CD4-positive, alpha-beta T cell (primary cell): ENCODE measurements at regions not wholly inside any gene's neighbourhood (a gene's known extent, or its start where the extent isn't known, plus 50 kb on each side); places are given as distances from the start of the nearest gene placed in this dataset.

ENCODE experiments used
- ATAC-seq: fragments of 200-7000 bp; cut with Tn5 transposase; one replicate; pipeline ENCODE4 v1.10.0; 2022; ENCODE audit warnings: mild to moderate bottlenecking; ENCODE audit not compliant: poor library complexity
- CTCF ChIA-PET: fragments of 350-600 bp; sonication (Branson Sonifier 250); formaldehyde crosslinking; loops from one replicate; lab custom pipeline; 2021; ENCODE audit warnings: antibody characterized with exemption, inconsistent platforms; lab: Charles Lee
- POLR2A ChIA-PET: fragments of 350-600 bp; sonication (Branson Sonifier 250); formaldehyde crosslinking; loops from one replicate; lab custom pipeline; 2021; ENCODE audit warnings: antibody characterized with exemption, inconsistent platforms; lab: Charles Lee
- DNase-seq, 14 experiments: peaks; one replicate each; pipeline ENCODE4 v3.0.0-alpha.2; 2013 to 2020; ENCODE audit warnings: mixed read lengths in 2 of 14
- H3K27ac ChIP-seq, 2 donors: one replicate each; pipeline versions ENCODE4 v1.5.1 to v1.7.0; 2013; ENCODE audit warnings: low read length in 2 of 2, low read depth in 1 of 2, mild to moderate bottlenecking in 1 of 2
- H3K27me3 ChIP-seq, 2 experiments: 1 replicate in 1 of 2; 2 replicates in 1 of 2; pipeline versions ENCODE4 v1.6.1 to v1.7.0; 2013; ENCODE audit warnings: low read length in 2 of 2, control low read depth in 1 of 2, mild to moderate bottlenecking in 1 of 2, moderate library complexity in 1 of 2; ENCODE audit not compliant: insufficient read depth in 2 of 2, control insufficient read depth in 1 of 2
- H3K36me3 ChIP-seq: one replicate; pipeline ENCODE4 v1.6.1; 2013; ENCODE audit warnings: low read length, control low read depth; ENCODE audit not compliant: insufficient read depth
- H3K4me1 ChIP-seq: one replicate; pipeline ENCODE4 v1.6.1; 2013; ENCODE audit warnings: low read length, control low read depth; ENCODE audit not compliant: insufficient read depth
- H3K4me3 ChIP-seq: one replicate; pipeline ENCODE4 v1.5.1; 2013; ENCODE audit warnings: mild to moderate bottlenecking, low read length, moderate library complexity
- H3K9me3 ChIP-seq, 2 experiments: 1 replicate in 1 of 2; 2 replicates in 1 of 2; pipeline versions ENCODE4 v1.6.1 to v1.7.0; 2013; ENCODE audit warnings: low read length in 2 of 2, mild to moderate bottlenecking in 2 of 2, control low read depth in 1 of 2, moderate library complexity in 1 of 2; ENCODE audit not compliant: control insufficient read depth in 1 of 2, insufficient read depth in 1 of 2
- H3K27ac Mint-ChIP-seq: one replicate; pipeline ENCODE4 v1.8.0; 2020; ENCODE audit warnings: mixed read lengths
- H3K27me3 Mint-ChIP-seq: one replicate; pipeline ENCODE4 v1.8.0; 2021; ENCODE audit warnings: mixed read lengths
- H3K36me3 Mint-ChIP-seq: one replicate; pipeline ENCODE4 v1.8.0; 2021; ENCODE audit warnings: low read depth, mixed read lengths
- H3K4me1 Mint-ChIP-seq: one replicate; pipeline ENCODE4 v1.8.0; 2021; ENCODE audit warnings: low read depth, mixed read lengths
- H3K4me3 Mint-ChIP-seq: one replicate; pipeline ENCODE4 v1.8.0; 2020; ENCODE audit warnings: mild to moderate bottlenecking, mixed read lengths
- H3K9me3 Mint-ChIP-seq: one replicate; pipeline ENCODE4 v1.8.0; 2020; ENCODE audit warnings: mixed read lengths
- CTCF ChIP-seq: fragments of 200-600 bp; IDR thresholded peaks from one replicate; pipeline ENCODE4 v1.8.0; 2022; ENCODE audit warnings: antibody characterized with exemption, mild to moderate bottlenecking
- intact Hi-C, 2 experiments: fragments of 100-400 bp; cut with DNase I in 1 of 2; cut with micrococcal nuclease in 1 of 2; formaldehyde crosslinking; loops; one replicate each; pipeline versions ENCODE4 v1.15.1 to v1.9.0; 2023 to 2025; cut with DNase I, micrococcal nuclease

- peaks cover 36% of the 10 kb centered on the region for H3K27me3 Mint-ChIP-seq
- CTCF ChIA-PET: no interaction called here
- H3K4me3 Mint-ChIP-seq: no peak overlapping the region
- Histone ChIP-seq H3K27ac (no peak overlapping the region), H3K4me3 (no peak overlapping the region), H3K36me3 (no peaks in the 10 kb centered on the region), H3K4me1 (no peaks in the 10 kb centered on the region), H3K27me3 (peaks cover 3 to 7% of the 10 kb centered on the region in 2 experiments), H3K9me3 (no peaks in the 10 kb centered on the region)
- H3K27ac Mint-ChIP-seq: no peak overlapping the region
- ATAC-seq (no peak), DNase-seq (no peak)
- no peaks in the 10 kb centered on the region for H3K9me3 Mint-ChIP-seq
- H3K36me3 Mint-ChIP-seq: no peaks in the 10 kb centered on the region
- POLR2A ChIA-PET: no interaction called here
- no peak for TF ChIP-seq CTCF
- intact Hi-C loops: no loop called here
- H3K4me1 Mint-ChIP-seq: no peaks in the 10 kb centered on the region
These were observed 198.2 kb upstream of the TMC3 start for GRCh38 chr15:81572190-81572589.

DNA sequence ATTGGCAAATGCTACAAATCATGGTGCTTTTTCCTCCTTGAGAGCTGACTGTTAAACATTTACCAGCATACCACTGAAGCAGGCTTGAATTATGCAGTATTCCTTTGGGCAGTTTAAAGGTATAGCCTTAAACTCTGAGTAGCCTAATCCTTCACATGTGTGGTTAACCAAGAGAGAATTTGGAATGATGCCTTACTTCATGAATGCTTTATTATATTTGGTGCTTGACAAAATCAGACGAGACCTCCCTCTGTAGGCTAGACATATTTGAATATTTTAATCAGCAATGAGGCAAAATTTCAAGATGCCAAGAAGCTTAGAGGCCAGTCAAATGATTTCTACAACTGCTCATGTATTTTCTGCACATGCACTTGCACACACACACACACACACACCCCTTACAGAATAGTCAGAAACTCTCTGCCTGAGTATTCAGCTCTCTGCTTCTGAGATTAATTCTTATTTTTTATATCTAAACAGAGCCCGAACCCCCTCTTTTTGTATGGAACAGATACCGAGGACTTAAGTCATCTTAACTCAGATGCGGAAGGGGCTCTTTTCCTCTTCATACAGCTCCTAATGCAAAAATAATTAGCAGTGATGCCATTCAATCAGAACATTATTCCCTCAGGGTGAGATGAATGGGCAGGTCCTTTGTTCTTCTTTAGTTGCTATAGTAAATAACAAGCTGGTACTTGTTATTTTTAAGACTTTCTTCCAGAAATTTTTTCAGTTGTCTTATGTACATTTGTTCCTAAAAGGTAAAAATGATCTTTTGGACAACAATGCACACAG, 195.5 kb upstream of the TMC3 start:
- Mint-ChIP-seq H3K27me3 (peaks cover 24% of the 10 kb centered on the region), H3K27ac (no peak overlapping the region), H3K4me3 (no peak overlapping the region), H3K9me3 (no peaks in the 10 kb centered on the region), H3K4me1 (no peaks in the 10 kb centered on the region), H3K36me3 (no peaks in the 10 kb centered on the region)
- no peaks in the 10 kb centered on the region for H3K9me3 ChIP-seq
- peaks cover 0 to 3% of the 10 kb centered on the region in 2 experiments for H3K27me3 ChIP-seq
- H3K4me3 ChIP-seq: no peak overlapping the region
- intact Hi-C loops: no loop called here
- ATAC-seq (no peak), DNase-seq (no peak)
- H3K4me1 ChIP-seq: no peaks in the 10 kb centered on the region
- TF ChIP-seq CTCF: no peak
- POLR2A ChIA-PET: no interaction called here
- CTCF ChIA-PET: interaction anchor here (1.0 kb wide), 1 partner anchor 11 kb away, joined by 3 read pairs; no protein-coding TSS in a partner anchor
- H3K27ac ChIP-seq: no peak overlapping the region
- H3K36me3 ChIP-seq: no peaks in the 10 kb centered on the region

GRCh38 chr15:81567924-81568323, 193.9 kb upstream of the TMC3 start:
- POLR2A ChIA-PET: no interaction called here
- CTCF ChIA-PET: no interaction called here
- ATAC-seq (no peak), DNase-seq (no peak)
- no peak for TF ChIP-seq CTCF
- no peak overlapping the region for H3K4me3 ChIP-seq
- H3K36me3 Mint-ChIP-seq: no peaks in the 10 kb centered on the region
- H3K27ac ChIP-seq: no peak overlapping the region
- H3K4me3 Mint-ChIP-seq: no peak overlapping the region
- H3K27me3 Mint-ChIP-seq: peaks cover 11% of the 10 kb centered on the region
- H3K9me3 Mint-ChIP-seq: no peaks in the 10 kb centered on the region
- H3K27me3 ChIP-seq: no peaks in the 10 kb centered on the region
- no peaks in the 10 kb centered on the region for H3K9me3 ChIP-seq
- H3K4me1 ChIP-seq: no peaks in the 10 kb centered on the region
- H3K4me1 Mint-ChIP-seq: no peaks in the 10 kb centered on the region
- H3K27ac Mint-ChIP-seq: no peak overlapping the region
- no peaks in the 10 kb centered on the region for H3K36me3 ChIP-seq
- intact Hi-C loops: no loop called here
